SK-N-SH treated with all-trans-retinoic acid at 6 μM for 48 hours (cell line): ENCODE measurements at regions not wholly inside any gene's neighbourhood (a gene's known extent, or its start where the extent isn't known, plus 50 kb on each side); places are given as distances from the start of the nearest gene placed in this dataset.

ENCODE experiments used
- ATAC-seq: fragments of 200-7000 bp; cut with Tn5 transposase; 3 replicates; pipeline ENCODE4 v1.9.1; 2020; ENCODE audit warnings: mild to moderate bottlenecking, moderate library complexity
- ARNTL ChIP-seq: fragments of 450-650 bp; formaldehyde crosslinking; IDR thresholded peaks from 2 replicates; pipeline ENCODE4 v1.5.0; 2020; ENCODE audit warnings: low read depth, mild to moderate bottlenecking, moderate library complexity, borderline replicate concordance
- BACH2 ChIP-seq: fragments of 250-450 bp; sonication (Bioruptor Pico); IDR thresholded peaks from 2 replicates; pipeline ENCODE4 v1.9.0; 2021; ENCODE audit warnings: mild to moderate bottlenecking, borderline replicate concordance
- CREB5 ChIP-seq: fragments of 250-450 bp; sonication (Bioruptor Pico); IDR thresholded peaks from 2 replicates; pipeline ENCODE4 v1.5.1; 2020; ENCODE audit warnings: low read depth, mild to moderate bottlenecking, moderate library complexity
- CSDC2 ChIP-seq: fragments of 250-450 bp; sonication (Bioruptor Pico); IDR thresholded peaks from 2 replicates; pipeline ENCODE4 v1.5.0; 2020; ENCODE audit warnings: mild to moderate bottlenecking, moderate library complexity
- CSRNP3 ChIP-seq: fragments of 250-450 bp; sonication (Bioruptor Pico); IDR thresholded peaks from 2 replicates; pipeline ENCODE4 v1.5.1; 2021; ENCODE audit warnings: mild to moderate bottlenecking, moderate library complexity
- ESRRG ChIP-seq: fragments of 250-450 bp; sonication (Bioruptor Pico); IDR thresholded peaks from 2 replicates; pipeline ENCODE4 v1.6.1; 2021; ENCODE audit warnings: mild to moderate bottlenecking
- GLIS3 ChIP-seq: fragments of 250-450 bp; sonication (Bioruptor Pico); IDR thresholded peaks from 2 replicates; pipeline ENCODE4 v1.5.0; 2020; ENCODE audit warnings: mild to moderate bottlenecking, moderate library complexity
- ISL1 ChIP-seq: fragments of 250-450 bp; sonication (Bioruptor Pico); IDR thresholded peaks from 2 replicates; pipeline ENCODE4 v2.1.2; 2022; ENCODE audit warnings: mild to moderate bottlenecking, moderate library complexity
- OSR1 ChIP-seq: fragments of 250-450 bp; sonication (Bioruptor Pico); IDR thresholded peaks from 2 replicates; pipeline ENCODE4 v1.8.0; 2022; ENCODE audit warnings: moderate library complexity, mild to moderate bottlenecking, inconsistent platforms
- PATZ1 ChIP-seq: fragments of 250-450 bp; sonication (Bioruptor Pico); IDR thresholded peaks from 2 replicates; pipeline ENCODE4 v1.8.0; 2020; ENCODE audit warnings: mild to moderate bottlenecking, moderate library complexity, borderline replicate concordance
- POU6F1 ChIP-seq: fragments of 250-450 bp; sonication (Bioruptor Pico); IDR thresholded peaks from 2 replicates; pipeline ENCODE4 v1.8.0; 2021; ENCODE audit warnings: low read depth, mild to moderate bottlenecking, moderate library complexity, borderline replicate concordance
- PPARA ChIP-seq: fragments of 250-450 bp; sonication (Bioruptor Pico); IDR thresholded peaks from 2 replicates; pipeline ENCODE4 v1.5.0; 2020; ENCODE audit warnings: mild to moderate bottlenecking, borderline replicate concordance
- RARB ChIP-seq: fragments of 250-450 bp; sonication (Bioruptor Pico); IDR thresholded peaks from 2 replicates; pipeline ENCODE4 v1.8.0; 2021; ENCODE audit warnings: mild to moderate bottlenecking, moderate library complexity
- SNAI2 ChIP-seq: fragments of 250-450 bp; sonication (Bioruptor Pico); IDR thresholded peaks from 2 replicates; pipeline ENCODE4 v1.5.0; 2020; ENCODE audit warnings: mild to moderate bottlenecking, moderate library complexity
- TCF4 ChIP-seq: fragments of 250-450 bp; sonication (Bioruptor Pico); IDR thresholded peaks from 2 replicates; pipeline ENCODE4 v1.8.0; 2021; ENCODE audit warnings: mild to moderate bottlenecking, moderate library complexity, borderline replicate concordance
- TOX ChIP-seq: fragments of 250-450 bp; sonication (Bioruptor Pico); IDR thresholded peaks from 2 replicates; pipeline ENCODE4 v1.8.0; 2021; ENCODE audit warnings: mild to moderate bottlenecking, moderate library complexity, borderline replicate concordance
- TSHZ2 ChIP-seq: fragments of 250-450 bp; sonication (Bioruptor Pico); IDR thresholded peaks from 2 replicates; pipeline ENCODE4 v1.5.0; 2020; ENCODE audit warnings: mild to moderate bottlenecking, moderate library complexity
- ZC3H10 ChIP-seq: fragments of 250-450 bp; sonication (Bioruptor Pico); IDR thresholded peaks from 2 replicates; pipeline ENCODE4 v1.5.1; 2021; ENCODE audit warnings: mild to moderate bottlenecking, moderate library complexity
- ZFP3 ChIP-seq: fragments of 250-450 bp; sonication (Bioruptor Pico); IDR thresholded peaks from 2 replicates; pipeline ENCODE4 v1.5.0; 2020; ENCODE audit warnings: mild to moderate bottlenecking, moderate library complexity
- ZFP30 ChIP-seq: fragments of 450-650 bp; formaldehyde crosslinking; IDR thresholded peaks from 2 replicates; pipeline ENCODE4 v1.5.0; 2022; ENCODE audit warnings: mild to moderate bottlenecking, moderate library complexity
- ZNF565 ChIP-seq: fragments of 450-650 bp; formaldehyde crosslinking; conservative IDR thresholded peaks from 2 replicates; pipeline ENCODE4 v1.5.0; 2020; ENCODE audit warnings: low read depth, mild to moderate bottlenecking, moderate library complexity
- ZNF8 ChIP-seq: fragments of 450-650 bp; formaldehyde crosslinking; IDR thresholded peaks from 2 replicates; pipeline ENCODE4 v1.5.0; 2020; ENCODE audit warnings: mild to moderate bottlenecking, moderate library complexity

- TF ChIP-seq ARNTL (CRISPR knock-in tag) (no peak), TOX (CRISPR knock-in tag) (no peak), ZFP3 (CRISPR knock-in tag) (no peak), PPARA (CRISPR knock-in tag) (no peak), RARB (CRISPR knock-in tag) (no peak), SNAI2 (CRISPR knock-in tag) (no peak)
These were observed 962.3 kb upstream of the NXPH2 start (continued) for GRCh38 chr2:139742216-139743172.

- TF ChIP-seq CREB5 = no peak
- TF ChIP-seq SNAI2 (CRISPR knock-in tag) = no peak
- TF ChIP-seq TOX (CRISPR knock-in tag) = no peak
- TF ChIP-seq ARNTL (CRISPR knock-in tag) = no peak
- no peak for TF ChIP-seq OSR1
- TF ChIP-seq ZFP3 (CRISPR knock-in tag) = no peak
- no peak for TF ChIP-seq ISL1 (CRISPR knock-in tag)
- no peak for TF ChIP-seq POU6F1
- TF ChIP-seq ZFP30 = no peak
- TF ChIP-seq TSHZ2 (CRISPR knock-in tag) = no peak
- no peak for TF ChIP-seq ESRRG (CRISPR knock-in tag)
- TF ChIP-seq TCF4 (CRISPR knock-in tag) = no peak
- TF ChIP-seq ZNF8 (CRISPR knock-in tag) = no peak
- no peak for TF ChIP-seq ZC3H10 (CRISPR knock-in tag)
- no peak for TF ChIP-seq PATZ1 (CRISPR knock-in tag)
- no peak for TF ChIP-seq ZNF565 (CRISPR knock-in tag)
- no peak for TF ChIP-seq BACH2 (CRISPR knock-in tag)
- TF ChIP-seq PPARA (CRISPR knock-in tag) = no peak
- TF ChIP-seq, all 23 proteins: peak for 0
- no peak for ATAC-seq
These were observed 957.5 kb upstream of the NXPH2 start for GRCh38 chr2:139737659-139738058.

- no peak for ATAC-seq
- no peak for TF ChIP-seq GLIS3 (CRISPR knock-in tag)
- no peak for TF ChIP-seq ZFP3 (CRISPR knock-in tag)
- TF ChIP-seq PPARA (CRISPR knock-in tag) = no peak
- no peak for TF ChIP-seq CREB5
- TF ChIP-seq ESRRG (CRISPR knock-in tag) = no peak
- no peak for TF ChIP-seq ZC3H10 (CRISPR knock-in tag)
- TF ChIP-seq CSRNP3 (CRISPR knock-in tag) = no peak
- TF ChIP-seq ISL1 (CRISPR knock-in tag) = no peak
- no peak for TF ChIP-seq PATZ1 (CRISPR knock-in tag)
- TF ChIP-seq CSDC2 (CRISPR knock-in tag) = no peak
- TF ChIP-seq BACH2 (CRISPR knock-in tag) = no peak
- no peak for TF ChIP-seq ZFP30
- no peak for TF ChIP-seq TOX (CRISPR knock-in tag)
- no peak for TF ChIP-seq ARNTL (CRISPR knock-in tag)
- TF ChIP-seq ZNF565 (CRISPR knock-in tag) = no peak
These were observed 950.0 kb upstream of the NXPH2 start for GRCh38 chr2:139730197-139730596.
